Epithelial cell of esophagus (primary cell): ENCODE measurements at regions not wholly inside any gene's neighbourhood (a gene's known extent, or its start where the extent isn't known, plus 50 kb on each side); places are given as distances from the start of the nearest gene placed in this dataset.

ENCODE experiments used
- DNase-seq: peaks from one replicate; pipeline ENCODE4 v3.0.0; 2010; ENCODE audit warnings: low read depth
- H3K4me3 ChIP-seq: 2 replicates; pipeline ENCODE4 v1.5.1; 2011; ENCODE audit warnings: mild to moderate bottlenecking, low read length, control low read depth
- CTCF ChIP-seq: IDR thresholded peaks from 2 replicates; pipeline ENCODE4 v1.5.1; 2011; ENCODE audit warnings: low read depth, mild to moderate bottlenecking, low read length, control low read depth, inconsistent platforms; ENCODE audit not compliant: insufficient read depth; ENCODE audit errors: missing control alignments

GRCh38 chr3:71906976-71907375, 122.0 kb upstream of the PROK2 start:
- no peak for DNase-seq
- no peak for TF ChIP-seq CTCF
- no peak overlapping the region for H3K4me3 ChIP-seq

- no peak for DNase-seq
- no peak overlapping the region for H3K4me3 ChIP-seq
- no peak for TF ChIP-seq CTCF
These were observed 120.5 kb upstream of the PROK2 start for GRCh38 chr3:71905426-71905825.

- no peak for TF ChIP-seq CTCF
- H3K4me3 ChIP-seq, result no peak overlapping the region
- peak; percentile 8 for DNase-seq
These were observed 119.0 kb upstream of the PROK2 start for GRCh38 chr3:71903936-71904335.

GRCh38 chr3:71903112-71903495, 118.2 kb upstream of the PROK2 start:
- no peak overlapping the region for H3K4me3 ChIP-seq
- no peak for DNase-seq
- TF ChIP-seq CTCF, result no peak

GRCh38 chr3:71902258-71903111, 117.5 kb upstream of the PROK2 start:
- H3K4me3 ChIP-seq, result no peak overlapping the region
- no peak for TF ChIP-seq CTCF
- no peak for DNase-seq

GRCh38 chr3:71901645-71902044, 116.7 kb upstream of the PROK2 start:
- TF ChIP-seq CTCF, result no peak
- no peak overlapping the region for H3K4me3 ChIP-seq
- DNase-seq, result no peak

GRCh38 chr3:71900057-71900456, 115.1 kb upstream of the PROK2 start:
- no peak overlapping the region for H3K4me3 ChIP-seq
- DNase-seq, result no peak
- no peak for TF ChIP-seq CTCF
